Esophagus squamous epithelium (tissue), 4 donors: ENCODE measurements at regions not wholly inside any gene's neighbourhood (a gene's known extent, or its start where the extent isn't known, plus 50 kb on each side); places are given as distances from the start of the nearest gene placed in this dataset.

ENCODE experiments used
- POLR2A ChIP-seq, 4 donors: fragments of 450-650 bp; IDR thresholded peaks; one replicate each; pipeline ENCODE4 v1.6.1; 2017; ENCODE audit warnings: antibody characterized with exemption in 4 of 4, mild to moderate bottlenecking in 4 of 4, moderate library complexity in 3 of 4
- TF ChIP-seq, protein P1 (sequence below), 6 experiments: fragments of 450-650 bp in 4 of 6; fragments of 200-600 bp in 2 of 6; sonication (generic) in 2 of 6; IDR thresholded peaks; one replicate each; pipeline ENCODE4 v1.5.1; 2016 to 2019; ENCODE audit warnings: antibody characterized with exemption in 6 of 6, mild to moderate bottlenecking in 4 of 6, moderate library complexity in 4 of 6

GRCh38 chr2:12543978-12544558, 172.7 kb upstream of the TRIB2 start:
- TF ChIP-seq, protein P1, sequence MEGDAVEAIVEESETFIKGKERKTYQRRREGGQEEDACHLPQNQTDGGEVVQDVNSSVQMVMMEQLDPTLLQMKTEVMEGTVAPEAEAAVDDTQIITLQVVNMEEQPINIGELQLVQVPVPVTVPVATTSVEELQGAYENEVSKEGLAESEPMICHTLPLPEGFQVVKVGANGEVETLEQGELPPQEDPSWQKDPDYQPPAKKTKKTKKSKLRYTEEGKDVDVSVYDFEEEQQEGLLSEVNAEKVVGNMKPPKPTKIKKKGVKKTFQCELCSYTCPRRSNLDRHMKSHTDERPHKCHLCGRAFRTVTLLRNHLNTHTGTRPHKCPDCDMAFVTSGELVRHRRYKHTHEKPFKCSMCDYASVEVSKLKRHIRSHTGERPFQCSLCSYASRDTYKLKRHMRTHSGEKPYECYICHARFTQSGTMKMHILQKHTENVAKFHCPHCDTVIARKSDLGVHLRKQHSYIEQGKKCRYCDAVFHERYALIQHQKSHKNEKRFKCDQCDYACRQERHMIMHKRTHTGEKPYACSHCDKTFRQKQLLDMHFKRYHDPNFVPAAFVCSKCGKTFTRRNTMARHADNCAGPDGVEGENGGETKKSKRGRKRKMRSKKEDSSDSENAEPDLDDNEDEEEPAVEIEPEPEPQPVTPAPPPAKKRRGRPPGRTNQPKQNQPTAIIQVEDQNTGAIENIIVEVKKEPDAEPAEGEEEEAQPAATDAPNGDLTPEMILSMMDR (IDR thresholded peaks at IDR 0.05) = no peak
- no peak for TF ChIP-seq POLR2A (IDR thresholded peaks at IDR 0.05)
